IMR-90 (cell line): ENCODE measurements at regions not wholly inside any gene's neighbourhood (a gene's known extent, or its start where the extent isn't known, plus 50 kb on each side); places are given as distances from the start of the nearest gene placed in this dataset.

Source experiments
- ATAC-seq: fragments of 200-7000 bp; cut with Tn5 transposase; 2 replicates; pipeline ENCODE4 v1.9.1; 2020; ENCODE audit warnings: low read depth, mild to moderate bottlenecking, moderate library complexity
- BruUV-seq: library from RNA; stranded (reverse); fragments of 400-500 nt; replicated peaks from 2 replicates; lab custom pipeline; 2021; lab: Mats Ljungman, UMichigan
- CTCF ChIA-PET: fragments of 300-600 bp; formaldehyde crosslinking; extraction: SDS; loops from one replicate; lab custom pipeline; 2021; ENCODE audit warnings: antibody characterized with exemption; lab: Yijun Ruan, JAX
- POLR2A ChIA-PET: fragments of 300-600 bp; sonication (Branson Sonifier 250); formaldehyde crosslinking; loops from one replicate; lab custom pipeline; 2022; ENCODE audit warnings: antibody characterized with exemption; ENCODE audit not compliant: unreplicated experiment; lab: Charles Lee
- DNase-seq: peaks from one replicate; pipeline ENCODE4 v3.0.0; 2013
- H2AFZ ChIP-seq: replicated peaks from 2 replicates; pipeline ENCODE3; 2013; ENCODE audit warnings: low read length, mild to moderate bottlenecking; ENCODE audit not compliant: poor library complexity
- H2AK5ac ChIP-seq: 2 replicates; pipeline ENCODE4 v1.6.1; 2013; ENCODE audit warnings: low read depth, low read length, inconsistent platforms
- H2AK9ac ChIP-seq: replicated peaks from 2 replicates; pipeline ENCODE3; 2013; ENCODE audit warnings: mild to moderate bottlenecking, low read depth, low read length, moderate library complexity; ENCODE audit not compliant: poor library complexity
- H2BK120ac ChIP-seq: 2 replicates; pipeline ENCODE4 v1.6.1; 2013; ENCODE audit warnings: low read depth, low read length, inconsistent platforms
- H2BK15ac ChIP-seq: 3 replicates; pipeline ENCODE4 v1.6.1; 2013; ENCODE audit warnings: low read depth, low read length, inconsistent platforms
- H2BK20ac ChIP-seq: 2 replicates; pipeline ENCODE4 v1.6.1; 2013; ENCODE audit warnings: low read depth, mild to moderate bottlenecking, inconsistent platforms, low read length, moderate library complexity
- H2BK5ac ChIP-seq: 2 replicates; pipeline ENCODE4 v1.6.1; 2013; ENCODE audit warnings: mild to moderate bottlenecking, low read depth, low read length, inconsistent platforms; ENCODE audit not compliant: poor library complexity, severe bottlenecking
- H3K14ac ChIP-seq: replicated peaks from 2 replicates; pipeline ENCODE4 v1.6.1; 2013; ENCODE audit warnings: low read depth, low read length, inconsistent platforms
- H3K18ac ChIP-seq: 2 replicates; pipeline ENCODE4 v1.6.1; 2013; ENCODE audit warnings: low read depth, low read length, control low read depth
- H3K23ac ChIP-seq: 2 replicates; pipeline ENCODE4 v1.6.1; 2013; ENCODE audit warnings: low read depth, low read length, inconsistent platforms
- H3K27ac ChIP-seq: 2 replicates; pipeline ENCODE4 v1.5.1; 2013; ENCODE audit warnings: mild to moderate bottlenecking, control low read depth, low read length; ENCODE audit not compliant: insufficient read depth
- H3K27me3 ChIP-seq: 2 replicates; pipeline ENCODE4 v1.6.1; 2013; ENCODE audit warnings: low read length; ENCODE audit not compliant: control insufficient read depth, insufficient read depth
- H3K36me3 ChIP-seq: 2 replicates; pipeline ENCODE4 v1.6.1; 2013; ENCODE audit warnings: low read length, mixed read lengths; ENCODE audit not compliant: control insufficient read depth, insufficient read depth
- H3K4ac ChIP-seq: 2 replicates; pipeline ENCODE4 v1.6.1; 2013; ENCODE audit warnings: low read depth, low read length, inconsistent platforms
- H3K4me1 ChIP-seq: 2 replicates; pipeline ENCODE4 v1.6.1; 2013; ENCODE audit warnings: low read length, mixed read lengths; ENCODE audit not compliant: control insufficient read depth, insufficient read depth
- H3K4me2 ChIP-seq: 2 replicates; pipeline ENCODE4 v1.6.1; 2013; ENCODE audit warnings: low read depth, mild to moderate bottlenecking, control low read depth, low read length, moderate library complexity
- H3K4me3 ChIP-seq: 2 replicates; pipeline ENCODE4 v1.5.1; 2013; ENCODE audit warnings: low read depth, mild to moderate bottlenecking, control low read depth, low read length, moderate library complexity; ENCODE audit not compliant: insufficient read depth
- H3K56ac ChIP-seq: 2 replicates; pipeline ENCODE4 v1.6.1; 2013; ENCODE audit warnings: low read length, inconsistent platforms; ENCODE audit not compliant: insufficient read depth; ENCODE audit errors: extremely low read depth
- H3K79me1 ChIP-seq, 2 experiments: 2 replicates each; pipeline ENCODE4 v1.6.1; 2013; ENCODE audit warnings: low read length in 2 of 2, inconsistent platforms in 1 of 2, low read depth in 1 of 2
- H3K9ac ChIP-seq: 2 replicates; pipeline ENCODE4 v1.6.1; 2013; ENCODE audit warnings: low read depth, low read length, control low read depth
- H3K9me1 ChIP-seq: 2 replicates; pipeline ENCODE4 v1.6.1; 2013; ENCODE audit warnings: low read length, inconsistent platforms; ENCODE audit not compliant: insufficient read depth
- H3K9me3 ChIP-seq: 2 replicates; pipeline ENCODE4 v1.6.1; 2013; ENCODE audit warnings: low read length; ENCODE audit not compliant: control insufficient read depth, insufficient read depth
- H4K20me1 ChIP-seq: 2 replicates; pipeline ENCODE4 v1.6.1; 2013; ENCODE audit warnings: low read length, inconsistent platforms; ENCODE audit not compliant: insufficient read depth
- H4K5ac ChIP-seq: 2 replicates; pipeline ENCODE4 v1.6.1; 2013; ENCODE audit warnings: mild to moderate bottlenecking, low read depth, low read length, control low read depth
- H4K8ac ChIP-seq, 2 experiments: 2 replicates each; pipeline ENCODE4 v1.6.1; 2013; ENCODE audit warnings: low read depth in 2 of 2, low read length in 2 of 2, control low read depth in 1 of 2, inconsistent platforms in 1 of 2
- H4K91ac ChIP-seq: 2 replicates; pipeline ENCODE4 v1.6.1; 2013; ENCODE audit warnings: low read depth, low read length, inconsistent platforms; ENCODE audit not compliant: insufficient read depth
- BHLHE40 ChIP-seq: fragments of 150-350 bp; IDR thresholded peaks from 2 replicates; pipeline ENCODE4 v1.6.1; 2016; ENCODE audit warnings: mild to moderate bottlenecking, low read depth, low read length
- CEBPB ChIP-seq: IDR thresholded peaks from 2 replicates; pipeline ENCODE4 v1.6.1; 2012; ENCODE audit warnings: low read depth, low read length, improper control_type of control experiment
- CHD1 ChIP-seq: IDR thresholded peaks from 2 replicates; pipeline ENCODE4 v1.6.1; 2012; ENCODE audit warnings: low read depth, low read length, improper control_type of control experiment
- CTCF ChIP-seq: conservative IDR thresholded peaks from 2 replicates; pipeline ENCODE4 v1.5.1; 2012; ENCODE audit warnings: mild to moderate bottlenecking, low read depth, low read length, improper control_type of control experiment
- ELK1 ChIP-seq: fragments of 150-350 bp; IDR thresholded peaks from 2 replicates; pipeline ENCODE4 v1.6.1; 2016; ENCODE audit warnings: low read depth, mild to moderate bottlenecking, low read length, moderate library complexity, borderline replicate concordance
- FOS ChIP-seq: fragments of 150-350 bp; IDR thresholded peaks from 2 replicates; pipeline ENCODE4 v1.6.1; 2016; ENCODE audit warnings: low read depth, low read length
- MAZ ChIP-seq: IDR thresholded peaks from 2 replicates; pipeline ENCODE4 v1.6.1; 2012; ENCODE audit warnings: low read depth, mild to moderate bottlenecking, low read length, improper control_type of control experiment, moderate library complexity, borderline replicate concordance
- NFE2L2 ChIP-seq: fragments of 150-350 bp; IDR thresholded peaks from 2 replicates; pipeline ENCODE4 v1.6.1; 2016; ENCODE audit warnings: low read depth, mild to moderate bottlenecking, low read length
- RAD21 ChIP-seq: IDR thresholded peaks from 2 replicates; pipeline ENCODE4 v1.6.1; 2012; ENCODE audit warnings: low read length, improper control_type of control experiment
- RCOR1 ChIP-seq: IDR thresholded peaks from 2 replicates; pipeline ENCODE4 v1.6.1; 2012; ENCODE audit warnings: mild to moderate bottlenecking, low read length, improper control_type of control experiment; ENCODE audit not compliant: insufficient replicate concordance
- RFX5 ChIP-seq: IDR thresholded peaks from 2 replicates; pipeline ENCODE4 v1.8.0; 2012; ENCODE audit warnings: low read depth, mild to moderate bottlenecking, low read length, moderate library complexity
- SMC3 ChIP-seq: fragments of 150-350 bp; IDR thresholded peaks from 2 replicates; pipeline ENCODE4 v1.6.1; 2016; ENCODE audit warnings: low read depth, mild to moderate bottlenecking, antibody characterized with exemption, low read length, moderate library complexity
- USF2 ChIP-seq: fragments of 150-350 bp; IDR thresholded peaks from 2 replicates; pipeline ENCODE4 v1.6.1; 2017; ENCODE audit warnings: mild to moderate bottlenecking, antibody characterized with exemption, low read length, low read depth
- WGBS, 2 experiments: methylation state at CpG; one replicate each; pipeline versions ENCODE4 v1.1.5 to v1.1.7; 2013; ENCODE audit warnings: missing lambda C conversion rate in 2 of 2; ENCODE audit not compliant: insufficient read length in 1 of 2; ENCODE audit errors: extremely low coverage in 2 of 2; 5-methylcytosine and 5-hydroxymethylcytosine counted together
- dilution Hi-C: fragments of 300-500 bp; cut with HindIII; formaldehyde crosslinking; loops from one replicate; pipeline ENCODE4 v1.14.3; 2018; ENCODE audit warnings: low sequenced_read_pairs; ENCODE audit not compliant: unreplicated experiment
- in situ Hi-C: fragments of 300-500 bp; cut with MboI; formaldehyde crosslinking; loops from 3 replicates; pipeline ENCODE4 v1.14.3; 2019; ENCODE audit warnings: low sequenced_read_pairs, inconsistent platforms, mixed read lengths
- intact Hi-C: fragments of 100-400 bp; cut with micrococcal nuclease; formaldehyde crosslinking; loops from 2 replicates; pipeline ENCODE4 v1.10.0; 2022

- TF ChIP-seq CEBPB (no peak), RCOR1 (no peak), RFX5 (no peak), CHD1 (no peak), ELK1 (no peak), USF2 (no peak), NFE2L2 (no peak), BHLHE40 (no peak), FOS (no peak), CTCF (no peak), MAZ (no peak), RAD21 (no peak), SMC3 (no peak)
- Histone ChIP-seq H2AK5ac (no peak overlapping the region), H4K8ac (no peak overlapping the region), H3K9ac (no peak overlapping the region), H2BK20ac (no peak overlapping the region), H3K4ac (no peak overlapping the region), H4K91ac (no peak overlapping the region), H3K9me3 (no peaks in the 10 kb centered on the region), H3K9me1 (no peaks in the 10 kb centered on the region), H3K79me1 (no peaks in the 10 kb centered on the region), H3K23ac (no peak overlapping the region), H4K20me1 (no peaks in the 10 kb centered on the region), H4K5ac (no peak overlapping the region), H3K36me3 (no peaks in the 10 kb centered on the region), H2BK15ac (no peak overlapping the region), H2BK5ac (no peak overlapping the region), H3K14ac (no peak overlapping the region), H2AFZ (no peak overlapping the region), H2AK9ac (no peak overlapping the region), H3K4me3 (no peak overlapping the region), H3K27ac (no peak overlapping the region), H3K4me1 (peaks cover 3% of the 10 kb centered on the region; the same call in 1 of the 2 replicates), H3K27me3 (peaks cover 11% of the 10 kb centered on the region), H2BK120ac (no peak overlapping the region), H3K4me2 (no peak overlapping the region), H3K56ac (no peak overlapping the region), H3K18ac (no peak overlapping the region)
- intact Hi-C loops: loop anchor here (2.0 kb wide), 1 partner anchor 237 kb away; no protein-coding TSS in a partner anchor
- DNase-seq: no peak
- POLR2A ChIA-PET: no interaction called here
- CTCF ChIA-PET: no interaction called here
- in situ Hi-C loops: no loop called here
- WGBS, 2 experiments: no CpG with 5 or more reads among the region's 6 CpGs
- BruUV-seq: no TSS peak
- dilution Hi-C loops: no loop called here
- no peak for ATAC-seq
Measured at GRCh38 chr11:8329336-8329735, 65.7 kb upstream of the LMO1 start.
